PC-9 (cell line): ENCODE measurements at regions not wholly inside any gene's neighbourhood (a gene's known extent, or its start where the extent isn't known, plus 50 kb on each side); places are given as distances from the start of the nearest gene placed in this dataset.

Source experiments
- BruUV-seq: library from RNA; stranded (reverse); fragments of 400-500 nt; replicated peaks from 2 replicates; lab custom pipeline; 2021; lab: Mats Ljungman, UMichigan
- CTCF ChIA-PET: fragments of 300-600 bp; sonication (Branson Sonifier 250); formaldehyde crosslinking; loops from one replicate; lab custom pipeline; 2022; ENCODE audit warnings: antibody characterized with exemption; lab: Charles Lee
- POLR2A ChIA-PET: fragments of 300-600 bp; sonication (Branson Sonifier 250); formaldehyde crosslinking; loops from one replicate; lab custom pipeline; 2022; ENCODE audit warnings: antibody characterized with exemption; ENCODE audit not compliant: unreplicated experiment; lab: Charles Lee
- DNase-seq, 2 experiments: peaks; one replicate each; pipeline versions ENCODE4 v3.0.0 to v3.0.0-alpha.2; 2015 to 2022; ENCODE audit warnings: mixed read lengths in 1 of 2
- H2AFZ ChIP-seq: fragments of 200-600 bp; sonication (generic); 2 replicates; pipeline ENCODE4 v1.8.1; 2017; ENCODE audit warnings: antibody characterized with exemption
- H3F3A ChIP-seq: fragments of 200-600 bp; sonication (generic); 2 replicates; pipeline ENCODE4 v1.8.1; 2017; ENCODE audit warnings: antibody characterized with exemption, mild to moderate bottlenecking, low read depth; ENCODE audit not compliant: insufficient read depth
- H3K27ac ChIP-seq: fragments of 200-600 bp; sonication (generic); 2 replicates; pipeline ENCODE4 v1.6.1; 2016; ENCODE audit warnings: mixed run types
- H3K27me3 ChIP-seq: fragments of 200-600 bp; sonication (generic); 2 replicates; pipeline ENCODE4 v1.6.1; 2016; ENCODE audit warnings: low read depth, mixed run types; ENCODE audit not compliant: insufficient read depth
- H3K36me3 ChIP-seq: fragments of 200-600 bp; sonication (generic); 2 replicates; pipeline ENCODE4 v1.6.1; 2016; ENCODE audit warnings: low read depth, mixed run types
- H3K4me1 ChIP-seq: fragments of 200-600 bp; sonication (generic); replicated peaks from 2 replicates; pipeline ENCODE4 v1.6.1; 2016; ENCODE audit warnings: mixed run types; ENCODE audit not compliant: insufficient read depth
- H3K4me2 ChIP-seq: fragments of 200-600 bp; sonication (generic); 2 replicates; pipeline ENCODE4 v1.6.1; 2017; ENCODE audit warnings: mixed run types
- H3K4me3 ChIP-seq: fragments of 200-600 bp; sonication (generic); 2 replicates; pipeline ENCODE4 v1.6.1; 2016; ENCODE audit warnings: mixed run types
- H3K79me2 ChIP-seq: fragments of 200-600 bp; sonication (generic); 2 replicates; pipeline ENCODE4 v1.6.1; 2017; ENCODE audit warnings: low read depth, mixed run types
- H3K9me2 ChIP-seq: fragments of 200-600 bp; sonication (generic); 2 replicates; pipeline ENCODE4 v1.8.1; 2017; ENCODE audit warnings: mild to moderate bottlenecking; ENCODE audit not compliant: insufficient read depth
- H3K9me3 ChIP-seq: fragments of 200-600 bp; sonication (generic); 2 replicates; pipeline ENCODE4 v1.8.1; 2016; ENCODE audit warnings: low read depth; ENCODE audit not compliant: insufficient read depth
- H4K20me1 ChIP-seq: fragments of 200-600 bp; sonication (generic); 2 replicates; pipeline ENCODE4 v1.8.1; 2017; ENCODE audit not compliant: insufficient read depth
- CTCF ChIP-seq: fragments of 200-600 bp; sonication (generic); conservative IDR thresholded peaks from 2 replicates; pipeline ENCODE4 v1.6.1; 2017; ENCODE audit warnings: mixed run types, antibody characterized with exemption, mild to moderate bottlenecking, moderate library complexity
- EZH2 ChIP-seq: fragments of 200-600 bp; sonication (generic); IDR thresholded peaks from 2 replicates; pipeline ENCODE4 v1.8.0; 2017; ENCODE audit warnings: antibody characterized with exemption, low read depth
- intact Hi-C: fragments of 100-400 bp; cut with micrococcal nuclease; formaldehyde crosslinking; loops from one replicate; pipeline ENCODE4 v1.10.0; 2022; ENCODE audit not compliant: unreplicated experiment

GRCh38 chr2:220697011-220697410 lies 875.1 kb downstream of the EPHA4 start:
- Histone ChIP-seq H3K79me2 (no peaks in the 10 kb centered on the region), H3K4me3 (no peak overlapping the region), H2AFZ (no peak overlapping the region), H3K27ac (no peak overlapping the region), H3K9me3 (peaks cover 6% of the 10 kb centered on the region), H3F3A (no peaks in the 10 kb centered on the region), H3K4me2 (no peak overlapping the region), H4K20me1 (no peaks in the 10 kb centered on the region), H3K27me3 (no peaks in the 10 kb centered on the region), H3K4me1 (no peaks in the 10 kb centered on the region), H3K36me3 (no peaks in the 10 kb centered on the region), H3K9me2 (no peaks in the 10 kb centered on the region)
- CTCF ChIA-PET, result no interaction called here
- no peak for DNase-seq
- POLR2A ChIA-PET, result interaction anchor here (0.5 kb wide), 1 partner anchor 215 kb away, joined by 5 read pairs; no protein-coding TSS in a partner anchor
- TF ChIP-seq EZH2, result no peak
- TF ChIP-seq CTCF, result no peak
- BruUV-seq, result no TSS peak
- intact Hi-C loops, result no loop called here

- H3K4me3 ChIP-seq, result no peak overlapping the region
- no peaks in the 10 kb centered on the region for H3K36me3 ChIP-seq
- CTCF ChIA-PET, result no interaction called here
- BruUV-seq, result no TSS peak
- DNase-seq, result no peak
- POLR2A ChIA-PET, result no interaction called here
- no peaks in the 10 kb centered on the region for H3K27me3 ChIP-seq
- no peak overlapping the region for H2AFZ ChIP-seq
- H3K27ac ChIP-seq, result no peak overlapping the region
- H4K20me1 ChIP-seq, result no peaks in the 10 kb centered on the region
- intact Hi-C loops, result no loop called here
- peaks cover 6% of the 10 kb centered on the region for H3K9me3 ChIP-seq
- H3K4me1 ChIP-seq, result no peaks in the 10 kb centered on the region
- no peaks in the 10 kb centered on the region for H3K79me2 ChIP-seq
- H3F3A ChIP-seq, result no peaks in the 10 kb centered on the region
- TF ChIP-seq CTCF (no peak), EZH2 (no peak)
- H3K9me2 ChIP-seq, result no peaks in the 10 kb centered on the region
- no peak overlapping the region for H3K4me2 ChIP-seq
These were observed 871.0 kb downstream of the EPHA4 start for GRCh38 chr2:220701115-220701514.

- ChIA-PET POLR2A (no interaction called here), CTCF (interaction anchor here (1.0 kb wide), 1 partner anchor 15 kb away, joined by 3 read pairs; no protein-coding TSS in a partner anchor)
- intact Hi-C loops, result no loop called here
- Histone ChIP-seq H3K4me2 (no peak overlapping the region), H3K36me3 (no peaks in the 10 kb centered on the region), H3F3A (no peaks in the 10 kb centered on the region), H3K27me3 (no peaks in the 10 kb centered on the region), H3K9me2 (no peaks in the 10 kb centered on the region), H3K9me3 (peaks cover 6% of the 10 kb centered on the region), H2AFZ (no peak overlapping the region), H4K20me1 (no peaks in the 10 kb centered on the region), H3K79me2 (no peaks in the 10 kb centered on the region), H3K27ac (no peak overlapping the region), H3K4me1 (no peaks in the 10 kb centered on the region), H3K4me3 (no peak overlapping the region)
- BruUV-seq, result no TSS peak
- TF ChIP-seq CTCF, result no peak
- TF ChIP-seq EZH2, result no peak
- peak in 1 of 2 experiments; percentile 27 for DNase-seq
These were observed 868.8 kb downstream of the EPHA4 start for GRCh38 chr2:220703279-220703678.
